ENCODE measurements at regions not wholly inside any gene's neighbourhood (a gene's known extent, or its start where the extent isn't known, plus 50 kb on each side); places are given as distances from the start of the nearest gene placed in this dataset.

DNA sequence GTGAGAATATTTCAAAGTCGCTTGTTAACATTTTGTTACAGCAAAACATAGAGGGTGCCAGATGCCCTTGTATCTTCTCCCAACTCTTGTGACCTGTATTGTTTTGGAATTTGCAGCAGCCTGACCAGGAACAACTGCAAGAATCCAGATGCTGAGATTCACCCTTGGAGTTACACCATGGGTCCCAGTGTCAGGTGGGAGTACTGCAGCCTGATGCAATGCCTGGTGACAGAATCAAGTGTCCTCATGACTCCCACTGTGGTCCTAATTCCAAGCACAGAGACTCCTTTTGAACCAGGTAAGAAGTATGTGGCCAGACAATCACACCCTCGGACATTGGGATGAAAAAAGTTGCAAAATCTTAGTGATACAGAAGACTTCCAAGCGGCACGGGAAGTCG, 79.6 kb upstream of the MAP3K4 start (continued):
- TF ChIP-seq, protein P1, sequence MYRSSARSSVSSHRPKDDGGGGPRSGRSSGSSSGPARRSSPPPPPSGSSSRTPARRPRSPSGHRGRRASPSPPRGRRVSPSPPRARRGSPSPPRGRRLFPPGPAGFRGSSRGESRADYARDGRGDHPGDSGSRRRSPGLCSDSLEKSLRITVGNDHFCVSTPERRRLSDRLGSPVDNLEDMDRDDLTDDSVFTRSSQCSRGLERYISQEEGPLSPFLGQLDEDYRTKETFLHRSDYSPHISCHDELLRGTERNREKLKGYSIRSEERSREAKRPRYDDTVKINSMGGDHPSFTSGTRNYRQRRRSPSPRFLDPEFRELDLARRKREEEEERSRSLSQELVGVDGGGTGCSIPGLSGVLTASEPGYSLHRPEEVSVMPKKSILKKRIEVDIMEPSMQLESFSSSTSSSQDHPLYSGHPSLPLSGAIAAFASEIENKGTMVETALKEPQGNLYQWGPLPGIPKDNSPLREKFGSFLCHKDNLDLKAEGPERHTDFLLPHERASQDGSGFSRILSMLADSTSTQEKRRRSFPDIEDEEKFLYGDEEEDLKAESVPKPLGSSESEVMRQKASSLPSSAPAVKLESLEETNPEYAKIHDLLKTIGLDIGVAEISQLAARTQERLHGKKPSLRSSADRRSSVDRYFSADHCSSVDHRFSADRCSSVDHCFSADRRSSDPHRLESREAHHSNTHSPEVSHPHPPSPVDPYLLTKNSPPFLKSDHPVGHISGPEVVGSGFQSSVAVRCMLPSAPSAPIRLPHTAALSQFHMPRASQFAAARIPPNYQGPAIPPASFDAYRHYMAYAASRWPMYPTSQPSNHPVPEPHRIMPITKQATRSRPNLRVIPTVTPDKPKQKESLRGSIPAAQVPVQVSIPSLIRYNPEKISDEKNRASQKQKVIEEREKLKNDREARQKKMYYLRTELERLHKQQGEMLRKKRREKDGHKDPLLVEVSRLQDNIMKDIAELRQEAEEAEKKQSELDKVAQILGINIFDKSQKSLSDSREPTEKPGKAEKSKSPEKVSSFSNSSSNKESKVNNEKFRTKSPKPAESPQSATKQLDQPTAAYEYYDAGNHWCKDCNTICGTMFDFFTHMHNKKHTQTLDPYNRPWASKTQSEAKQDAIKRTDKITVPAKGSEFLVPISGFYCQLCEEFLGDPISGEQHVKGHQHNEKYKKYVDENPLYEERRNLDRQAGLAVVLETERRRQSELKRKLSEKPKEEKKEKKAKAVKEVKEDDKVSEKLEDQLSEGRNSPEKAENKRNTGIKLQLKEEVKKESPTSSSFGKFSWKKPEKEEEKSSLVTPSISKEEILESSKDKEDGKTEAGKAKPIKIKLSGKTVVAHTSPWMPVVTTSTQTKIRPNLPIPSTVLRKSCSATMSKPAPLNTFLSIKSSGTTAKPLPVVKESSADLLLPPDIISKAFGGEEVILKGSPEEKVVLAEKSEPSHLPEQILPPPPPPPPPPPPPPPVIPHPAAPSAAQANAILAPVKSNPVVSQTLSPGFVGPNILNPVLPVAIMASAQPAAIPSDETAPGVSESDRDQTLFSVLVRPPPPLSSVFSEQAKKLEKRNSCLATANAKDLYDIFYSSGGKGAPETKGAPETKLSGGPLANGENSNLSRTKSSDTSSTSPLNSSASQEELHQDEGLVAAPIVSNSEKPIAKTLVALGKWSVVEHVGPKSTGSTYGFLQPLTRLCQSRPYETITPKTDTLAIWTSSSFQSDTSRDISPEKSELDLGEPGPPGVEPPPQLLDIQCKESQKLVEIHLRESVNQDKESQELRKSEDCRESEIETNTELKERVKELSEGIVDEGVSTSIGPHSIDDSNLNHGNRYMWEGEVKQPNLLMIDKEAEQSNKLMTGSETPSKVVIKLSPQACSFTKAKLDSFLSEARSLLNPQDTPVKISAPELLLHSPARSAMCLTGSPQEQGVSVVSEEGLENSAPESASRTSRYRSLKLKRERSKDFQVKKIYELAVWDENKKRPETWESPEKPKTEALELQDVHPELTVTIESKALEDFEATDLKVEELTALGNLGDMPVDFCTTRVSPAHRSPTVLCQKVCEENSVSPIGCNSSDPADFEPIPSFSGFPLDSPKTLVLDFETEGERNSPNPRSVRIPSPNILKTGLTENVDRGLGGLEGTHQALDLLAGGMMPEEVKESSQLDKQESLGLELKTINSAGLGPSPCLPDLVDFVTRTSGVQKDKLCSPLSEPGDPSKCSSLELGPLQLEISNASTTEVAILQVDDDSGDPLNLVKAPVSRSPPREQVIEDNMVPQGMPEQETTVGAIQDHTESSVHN (CRISPR knock-in tag; IDR thresholded peaks at IDR 0.05) = no peak
- TF ChIP-seq, protein P2, sequence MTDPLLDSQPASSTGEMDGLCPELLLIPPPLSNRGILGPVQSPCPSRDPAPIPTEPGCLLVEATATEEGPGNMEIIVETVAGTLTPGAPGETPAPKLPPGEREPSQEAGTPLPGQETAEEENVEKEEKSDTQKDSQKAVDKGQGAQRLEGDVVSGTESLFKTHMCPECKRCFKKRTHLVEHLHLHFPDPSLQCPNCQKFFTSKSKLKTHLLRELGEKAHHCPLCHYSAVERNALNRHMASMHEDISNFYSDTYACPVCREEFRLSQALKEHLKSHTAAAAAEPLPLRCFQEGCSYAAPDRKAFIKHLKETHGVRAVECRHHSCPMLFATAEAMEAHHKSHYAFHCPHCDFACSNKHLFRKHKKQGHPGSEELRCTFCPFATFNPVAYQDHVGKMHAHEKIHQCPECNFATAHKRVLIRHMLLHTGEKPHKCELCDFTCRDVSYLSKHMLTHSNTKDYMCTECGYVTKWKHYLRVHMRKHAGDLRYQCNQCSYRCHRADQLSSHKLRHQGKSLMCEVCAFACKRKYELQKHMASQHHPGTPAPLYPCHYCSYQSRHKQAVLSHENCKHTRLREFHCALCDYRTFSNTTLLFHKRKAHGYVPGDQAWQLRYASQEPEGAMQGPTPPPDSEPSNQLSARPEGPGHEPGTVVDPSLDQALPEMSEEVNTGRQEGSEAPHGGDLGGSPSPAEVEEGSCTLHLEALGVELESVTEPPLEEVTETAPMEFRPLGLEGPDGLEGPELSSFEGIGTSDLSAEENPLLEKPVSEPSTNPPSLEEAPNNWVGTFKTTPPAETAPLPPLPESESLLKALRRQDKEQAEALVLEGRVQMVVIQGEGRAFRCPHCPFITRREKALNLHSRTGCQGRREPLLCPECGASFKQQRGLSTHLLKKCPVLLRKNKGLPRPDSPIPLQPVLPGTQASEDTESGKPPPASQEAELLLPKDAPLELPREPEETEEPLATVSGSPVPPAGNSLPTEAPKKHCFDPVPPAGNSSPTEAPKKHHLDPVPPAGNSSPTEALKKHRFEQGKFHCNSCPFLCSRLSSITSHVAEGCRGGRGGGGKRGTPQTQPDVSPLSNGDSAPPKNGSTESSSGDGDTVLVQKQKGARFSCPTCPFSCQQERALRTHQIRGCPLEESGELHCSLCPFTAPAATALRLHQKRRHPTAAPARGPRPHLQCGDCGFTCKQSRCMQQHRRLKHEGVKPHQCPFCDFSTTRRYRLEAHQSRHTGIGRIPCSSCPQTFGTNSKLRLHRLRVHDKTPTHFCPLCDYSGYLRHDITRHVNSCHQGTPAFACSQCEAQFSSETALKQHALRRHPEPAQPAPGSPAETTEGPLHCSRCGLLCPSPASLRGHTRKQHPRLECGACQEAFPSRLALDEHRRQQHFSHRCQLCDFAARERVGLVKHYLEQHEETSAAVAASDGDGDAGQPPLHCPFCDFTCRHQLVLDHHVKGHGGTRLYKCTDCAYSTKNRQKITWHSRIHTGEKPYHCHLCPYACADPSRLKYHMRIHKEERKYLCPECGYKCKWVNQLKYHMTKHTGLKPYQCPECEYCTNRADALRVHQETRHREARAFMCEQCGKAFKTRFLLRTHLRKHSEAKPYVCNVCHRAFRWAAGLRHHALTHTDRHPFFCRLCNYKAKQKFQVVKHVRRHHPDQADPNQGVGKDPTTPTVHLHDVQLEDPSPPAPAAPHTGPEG (CRISPR knock-in tag; IDR thresholded peaks at IDR 0.05) = no peak
- TF ChIP-seq ZNF720 (CRISPR knock-in tag; IDR thresholded peaks at IDR 0.05) = no peak
- TF ChIP-seq ZBTB8A (CRISPR knock-in tag; IDR thresholded peaks at IDR 0.05; ENCODE audit: borderline replicate concordance, low read depth) = no peak
- no peak for TF ChIP-seq ZNF329 (CRISPR knock-in tag; IDR thresholded peaks at IDR 0.05; ENCODE audit: low read depth)
- TF ChIP-seq WIZ (CRISPR knock-in tag; IDR thresholded peaks at IDR 0.05) = no peak

Measured in HepG2 (cell line).